ENCODE measurements at regions not wholly inside any gene's neighbourhood (a gene's known extent, or its start where the extent isn't known, plus 50 kb on each side); places are given as distances from the start of the nearest gene placed in this dataset.
A peak's percentile ranks its signal among the peaks of the same experiment; 100 is the strongest.

DNA sequence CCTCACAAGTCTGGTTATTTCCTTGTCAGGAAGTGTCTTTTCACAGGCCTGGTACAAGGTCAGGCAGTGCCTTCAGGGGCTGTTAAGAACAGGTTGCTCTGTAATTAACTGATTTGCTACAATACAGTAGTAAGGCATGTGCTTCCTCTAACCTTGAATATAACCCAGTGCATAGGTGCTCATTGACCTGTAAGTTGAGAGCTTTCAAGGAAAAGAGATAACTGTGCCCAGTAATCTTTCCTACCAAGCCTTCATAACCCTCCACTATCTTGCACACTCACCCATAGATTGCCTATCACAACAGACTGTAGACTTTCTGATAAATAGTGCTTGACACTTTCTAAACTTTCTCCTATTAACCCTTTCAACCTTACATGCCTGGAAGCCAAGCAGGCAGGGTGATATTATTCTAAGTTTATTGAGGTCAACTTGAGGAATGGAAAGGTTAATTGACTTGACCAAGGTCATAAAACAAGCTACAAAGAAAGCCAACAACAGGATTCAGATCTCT lies 148.1 kb downstream of the PPARGC1A start:
- DNase-seq (ENCODE audit: low read depth), result no peak

- no peak for DNase-seq (ENCODE audit: low read depth)
Measured at GRCh38 chr4:23737571-23737970, 152.3 kb downstream of the PPARGC1A start.

- DNase-seq (ENCODE audit: low read depth), result no peak
Measured at GRCh38 chr4:23736466-23736865, 153.4 kb downstream of the PPARGC1A start.

GRCh38 chr4:23734000-23734399 lies 155.8 kb downstream of the PPARGC1A start:
- no peak for DNase-seq (ENCODE audit: low read depth)

DNA sequence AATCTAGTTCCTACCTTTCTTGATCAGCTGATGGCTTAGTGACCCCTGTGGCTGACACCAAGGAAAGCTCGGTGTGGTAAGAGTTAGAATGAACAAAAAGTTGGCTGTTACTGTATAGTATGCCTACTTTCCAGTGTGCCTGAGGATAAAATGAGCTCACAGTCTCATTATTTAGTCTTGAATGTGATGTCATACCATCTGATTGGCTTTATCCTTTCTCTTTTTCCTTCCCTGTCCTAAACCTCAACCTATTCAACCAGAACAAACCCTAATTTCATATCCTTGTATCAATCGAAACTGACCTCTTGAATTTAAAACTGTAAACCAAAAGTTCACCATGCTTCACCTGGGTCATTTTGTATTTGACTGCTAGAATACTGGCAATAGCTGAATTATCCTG lies 156.4 kb downstream of the PPARGC1A start:
- DNase-seq (ENCODE audit: low read depth), result no peak

GRCh38 chr4:23730998-23731397 lies 158.8 kb downstream of the PPARGC1A start:
- no peak for DNase-seq (ENCODE audit: low read depth)

GRCh38 chr4:23728971-23729370 lies 160.9 kb downstream of the PPARGC1A start:
- DNase-seq (ENCODE audit: low read depth), result peak; percentile 16

GRCh38 chr4:23728393-23728792 lies 161.5 kb downstream of the PPARGC1A start:
- peak; percentile 83 for DNase-seq (ENCODE audit: low read depth)

DNA sequence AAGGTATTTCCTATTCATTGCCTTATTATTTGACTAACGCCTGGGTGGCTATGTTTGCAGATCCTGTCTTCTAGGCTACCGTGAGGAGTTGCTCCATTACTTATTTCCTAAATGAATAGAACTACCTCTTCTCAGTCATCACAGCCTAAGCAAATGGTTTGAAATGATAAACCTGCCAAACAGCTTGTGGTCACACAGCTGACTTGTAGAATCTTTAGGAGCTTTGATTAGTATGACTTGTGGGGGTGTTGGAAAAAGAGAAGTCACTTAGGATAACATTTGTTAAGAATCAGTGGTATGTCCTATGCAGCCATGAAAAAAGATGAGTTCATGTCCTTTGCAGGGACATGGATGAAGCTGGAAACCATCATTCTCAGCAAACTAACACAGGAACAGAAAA lies 169.3 kb downstream of the PPARGC1A start:
- no peak for DNase-seq (ENCODE audit: low read depth)

DNA sequence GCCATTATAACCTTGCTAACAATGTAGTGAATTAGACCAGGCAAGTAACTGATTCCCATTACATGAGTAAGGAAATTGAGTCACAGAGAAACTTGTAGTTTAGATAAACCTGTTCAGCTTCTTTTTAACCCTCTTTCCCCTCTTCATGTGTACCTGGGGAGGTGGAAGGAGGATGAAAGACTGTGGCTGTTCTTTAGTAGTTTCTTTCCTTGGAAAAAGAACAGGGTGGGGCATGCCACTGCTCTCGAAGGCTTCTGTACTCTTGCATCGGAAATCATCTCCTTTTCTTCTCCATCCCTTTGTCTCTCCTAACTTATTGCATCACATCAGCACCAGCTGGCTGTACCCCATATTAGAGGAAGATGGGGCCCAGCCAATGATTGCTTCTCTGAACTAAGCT lies 171.4 kb downstream of the PPARGC1A start:
- DNase-seq (ENCODE audit: low read depth), result no peak

DNA sequence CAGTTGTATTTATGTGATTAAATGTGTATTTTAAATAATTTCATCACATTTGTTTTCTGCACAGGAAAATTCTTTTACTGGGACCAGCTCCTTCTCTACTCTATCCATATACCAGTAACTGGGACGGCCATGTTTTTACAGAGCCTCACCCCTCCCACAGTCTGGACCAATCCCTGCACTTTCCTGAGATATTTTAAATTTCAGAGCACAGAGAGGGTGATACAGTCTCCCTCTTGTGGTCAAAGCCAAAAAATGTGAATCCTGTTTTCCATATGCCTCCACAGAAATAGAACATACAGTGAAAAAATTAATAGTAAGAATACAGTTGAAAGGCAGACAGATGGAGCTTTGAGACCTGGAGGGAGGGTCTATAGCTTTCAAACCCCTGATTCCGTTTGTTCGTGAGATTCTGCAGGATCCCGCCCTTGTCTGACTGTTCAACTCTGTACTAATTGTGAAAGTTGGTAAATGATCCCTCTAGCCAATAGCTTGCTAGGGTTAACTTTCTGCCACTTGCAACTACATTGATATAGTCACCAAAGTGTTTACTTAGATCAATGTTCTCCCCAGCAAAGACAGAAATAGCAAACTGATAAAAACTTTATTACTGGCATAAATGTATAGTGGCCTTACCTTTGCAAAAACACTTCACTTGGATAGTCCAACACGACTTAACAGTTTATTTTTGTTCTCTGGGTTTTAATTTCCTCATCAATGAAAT lies 172.2 kb downstream of the PPARGC1A start:
- peak; percentile 38 for DNase-seq (ENCODE audit: low read depth)

DNA sequence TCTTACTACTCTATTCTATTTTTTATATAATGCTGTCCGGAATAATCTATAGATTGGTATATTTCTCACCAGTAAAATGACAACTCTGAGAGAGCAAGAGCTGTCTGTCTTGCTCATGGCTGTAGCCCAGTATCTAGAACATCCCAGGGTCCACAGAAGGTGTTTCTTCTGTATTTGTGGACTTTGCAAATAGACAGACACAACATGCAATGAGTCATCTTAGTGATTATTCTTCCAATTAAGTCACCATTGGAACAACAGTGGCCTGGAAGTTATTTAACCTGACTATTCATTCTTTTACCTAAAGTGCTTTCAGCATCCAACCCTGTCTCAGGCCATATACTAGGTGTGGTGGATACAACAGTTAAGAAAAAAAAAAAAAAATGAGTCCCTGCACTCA lies 179.5 kb downstream of the PPARGC1A start:
- DNase-seq (ENCODE audit: low read depth), result no peak

DNA sequence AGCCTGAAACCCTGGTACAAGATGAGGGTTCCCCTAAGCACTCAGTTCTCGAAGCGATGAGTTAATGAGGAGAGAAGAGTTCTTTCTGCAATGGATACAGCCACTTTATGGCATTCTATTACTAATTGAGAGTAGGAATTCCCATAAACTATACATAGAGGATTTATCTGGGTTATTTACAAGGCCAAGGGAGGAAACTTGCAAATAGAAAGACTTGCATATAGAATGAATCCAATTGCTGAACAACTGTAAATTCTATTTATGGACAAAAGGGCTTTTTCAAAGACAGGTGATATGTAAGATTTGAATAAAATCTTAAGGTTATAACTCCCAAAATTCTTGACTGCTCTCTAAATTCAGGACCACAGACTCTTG lies 182.2 kb downstream of the PPARGC1A start:
- DNase-seq (ENCODE audit: low read depth), result no peak

DNA sequence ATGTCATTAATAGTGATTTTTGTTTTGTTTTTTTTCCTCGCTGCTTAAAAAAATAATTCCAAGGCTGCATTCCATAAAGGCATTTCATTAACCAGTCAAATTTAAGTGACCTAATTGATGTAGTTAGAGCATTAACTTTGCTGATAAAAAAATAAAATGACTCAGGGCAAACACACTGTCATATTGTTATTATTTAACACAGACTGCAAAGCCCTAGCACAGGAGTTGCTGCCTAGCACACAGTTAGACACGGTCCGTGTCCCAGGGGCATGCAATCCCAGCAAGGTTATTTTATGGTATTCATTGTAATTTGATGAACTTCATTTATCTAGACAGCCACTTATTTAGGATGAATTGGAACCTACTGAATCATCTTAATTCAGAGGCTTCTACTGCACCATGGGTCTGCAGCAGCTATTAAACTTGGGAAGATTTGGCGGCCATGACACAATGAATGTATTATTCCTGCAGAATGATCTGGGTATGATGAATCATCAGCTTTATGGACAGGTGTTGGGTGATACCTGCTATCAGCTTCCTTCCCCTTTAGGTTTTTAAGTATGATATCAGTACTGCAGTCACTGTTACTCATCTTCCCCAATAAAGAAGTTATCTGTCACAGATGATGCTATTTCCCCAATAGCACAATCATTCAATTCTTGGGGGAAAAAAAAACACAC lies 182.7 kb downstream of the PPARGC1A start:
- DNase-seq (ENCODE audit: low read depth), result no peak

GRCh38 chr4:23700197-23700596 lies 189.7 kb downstream of the PPARGC1A start:
- DNase-seq (ENCODE audit: low read depth), result no peak

DNA sequence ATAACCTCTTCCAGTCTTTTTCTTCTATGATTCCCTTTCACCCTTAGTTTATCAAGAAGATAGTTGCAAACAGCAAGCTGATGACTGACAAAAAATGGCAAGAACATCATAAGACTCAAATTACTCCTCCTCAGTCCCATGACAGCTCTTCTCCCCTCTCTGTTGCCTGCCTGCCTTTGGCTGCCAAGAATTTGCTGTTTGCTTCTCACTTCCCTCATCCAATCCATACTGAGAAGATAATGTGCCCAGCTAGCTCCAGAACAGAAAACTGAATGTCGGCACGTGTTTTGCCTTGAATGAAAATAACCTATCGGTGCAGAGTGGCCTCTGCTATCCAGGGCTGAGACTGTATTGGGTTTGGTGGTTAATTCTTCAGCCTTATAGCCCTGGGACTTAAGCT lies 192.1 kb downstream of the PPARGC1A start:
- DNase-seq (ENCODE audit: low read depth), result no peak

DNA sequence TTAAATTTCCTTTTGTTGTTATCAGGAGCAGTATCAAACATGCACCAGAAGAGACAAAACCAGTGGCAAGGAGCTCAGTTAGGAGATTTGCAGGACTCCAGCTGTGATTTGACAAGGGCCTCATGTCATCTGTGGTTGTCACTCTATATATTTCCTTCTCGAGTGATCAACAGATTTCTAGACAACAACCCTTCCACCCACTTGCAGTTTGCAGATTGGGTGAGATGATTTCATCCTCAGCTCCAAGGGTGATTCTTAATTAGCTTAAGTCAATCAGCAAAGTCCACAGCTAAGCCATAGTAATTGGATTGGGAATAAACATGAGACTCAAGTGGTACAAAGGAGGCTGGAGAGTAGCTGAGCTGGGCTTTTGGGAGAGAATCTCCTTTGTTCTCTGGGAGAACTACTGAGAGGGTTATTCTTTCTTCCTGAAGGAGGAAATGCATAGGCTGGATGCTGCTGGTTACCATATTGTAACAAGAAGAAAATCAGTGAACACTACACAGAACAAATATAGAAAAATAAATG lies 192.8 kb downstream of the PPARGC1A start:
- no peak for DNase-seq (ENCODE audit: low read depth)

GRCh38 chr4:23686169-23686897 lies 203.5 kb downstream of the PPARGC1A start:
- DNase-seq (ENCODE audit: low read depth), result no peak

- DNase-seq (ENCODE audit: low read depth), result no peak
Measured at GRCh38 chr4:23685471-23685870, 204.4 kb downstream of the PPARGC1A start.

DNA sequence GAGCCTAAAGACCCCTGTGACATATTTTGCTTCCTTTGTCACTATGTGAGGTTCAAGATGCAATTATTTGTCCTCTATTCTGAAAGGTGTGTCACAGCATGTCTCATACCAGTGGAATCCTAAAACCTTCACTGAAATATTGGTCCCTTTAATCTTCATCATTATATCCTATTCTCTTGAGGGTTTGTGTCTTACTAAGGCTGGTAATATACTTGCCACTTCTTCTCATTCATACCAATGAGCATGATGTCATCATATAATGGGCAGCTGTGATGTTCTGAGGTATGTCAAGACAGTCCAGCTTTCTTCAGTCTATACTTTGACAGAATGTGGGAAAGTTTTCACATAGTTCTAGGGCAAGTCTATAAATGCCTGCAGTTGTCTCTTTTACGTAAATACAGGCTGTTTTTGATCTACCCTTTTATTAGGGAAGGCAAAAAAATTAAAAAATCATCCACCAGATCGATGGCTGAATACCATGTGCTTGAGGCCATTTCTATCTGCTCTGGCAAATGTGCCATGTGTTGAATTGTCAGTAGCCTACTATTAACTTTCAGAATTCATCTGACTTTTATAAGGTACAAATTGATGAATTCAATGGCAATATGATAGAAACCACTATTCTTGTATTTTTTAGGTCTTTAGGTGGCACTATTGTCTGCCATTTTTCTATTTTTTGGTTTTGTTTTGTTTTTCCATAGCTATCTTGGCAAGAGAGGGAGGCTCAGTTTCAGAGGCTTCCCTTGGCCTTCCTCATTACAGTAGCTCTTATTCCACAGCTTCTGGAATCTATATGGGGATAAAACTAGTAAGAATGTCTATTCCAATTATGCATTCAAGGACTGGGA lies 209.0 kb downstream of the PPARGC1A start:
- DNase-seq (ENCODE audit: low read depth), result peak; percentile 2

GRCh38 chr4:23674694-23675093 lies 215.2 kb downstream of the PPARGC1A start:
- no peak for DNase-seq (ENCODE audit: low read depth)

DNA sequence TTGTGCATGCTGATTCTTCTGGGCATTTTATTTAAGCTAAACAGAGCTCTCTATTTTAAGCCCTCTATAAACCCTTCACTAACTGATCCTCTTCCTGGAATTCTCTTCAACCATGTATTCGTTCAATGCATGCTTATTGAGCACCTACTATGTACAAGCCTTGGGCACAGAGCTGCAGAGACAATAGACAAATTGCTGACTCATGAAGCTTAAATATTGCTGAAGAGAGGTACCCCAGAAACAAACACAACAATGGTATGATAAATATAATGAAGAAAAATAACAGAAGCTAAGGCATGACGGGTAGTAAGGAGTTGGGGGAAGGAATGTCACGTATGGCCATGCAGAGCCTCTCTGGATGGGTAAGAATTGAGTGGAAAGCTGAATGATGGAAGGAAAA lies 222.2 kb downstream of the PPARGC1A start:
- DNase-seq (ENCODE audit: low read depth), result no peak

Measured in ELR (cell line).